ENCODE measurements at regions not wholly inside any gene's neighbourhood (a gene's known extent, or its start where the extent isn't known, plus 50 kb on each side); places are given as distances from the start of the nearest gene placed in this dataset.

- WGBS, 3 donors = 65 to 72% (median 68%) methylated on average over 8 of the region's 8 CpGs
- no peak overlapping the region for H3K27ac ChIP-seq (ENCODE audit: low read depth, low read length)
These were observed 787.6 kb downstream of the BRD1 start for GRCh38 chr22:49040111-49040510.

GRCh38 chr22:49039625-49040024, 788.0 kb downstream of the BRD1 start:
- WGBS, 3 donors = 60 to 85% (median 72%) methylated on average over 7 of the region's 7 CpGs
- no peak overlapping the region for H3K27ac ChIP-seq (ENCODE audit: low read depth, low read length)

- whole genome bisulfite sequencing, 3 donors = 67 to 82% (median 76%) methylated on average over 14 of the region's 14 CpGs
- no peak overlapping the region for H3K27ac ChIP-seq (ENCODE audit: low read depth, low read length)
These were observed 789.9 kb downstream of the BRD1 start for GRCh38 chr22:49037701-49038245.

GRCh38 chr22:49036513-49036912, 791.2 kb downstream of the BRD1 start:
- WGBS, 3 donors = 22 to 61% (median 51%) methylated on average over 10 of the region's 10 CpGs
- no peak overlapping the region for H3K27ac ChIP-seq (ENCODE audit: low read depth, low read length)

GRCh38 chr22:49035818-49036457, 791.7 kb downstream of the BRD1 start:
- WGBS, 3 donors = 48 to 75% (median 69%) methylated on average over 23 of the region's 23 CpGs
- no peak overlapping the region for H3K27ac ChIP-seq (ENCODE audit: low read depth, low read length)

- WGBS, 3 donors = 76 to 90% (median 80%) methylated on average over 26 to 30 of the region's 30 CpGs
These were observed 792.5 kb downstream of the BRD1 start for GRCh38 chr22:49034836-49035817.

GRCh38 chr22:49033616-49034015, 794.1 kb downstream of the BRD1 start:
- 82 to 92% (median 88%) methylated on average over 9 of the region's 9 CpGs for WGBS, 3 donors

More at GRCh38 chr22:49034836-49035817, 792.5 kb downstream of the BRD1 start:
- H3K27ac ChIP-seq (ENCODE audit: low read depth, low read length) = no peak overlapping the region

GRCh38 chr22:49032821-49033220, 794.9 kb downstream of the BRD1 start:
- 75 to 79% (median 78%) methylated on average over 17 of the region's 17 CpGs for WGBS, 3 donors

More at GRCh38 chr22:49033616-49034015, 794.1 kb downstream of the BRD1 start:
- no peak overlapping the region for H3K27ac ChIP-seq (ENCODE audit: low read depth, low read length)

GRCh38 chr22:49031746-49032330, 795.8 kb downstream of the BRD1 start:
- 47 to 66% (median 47%) methylated on average over 6 of the region's 6 CpGs for WGBS, 3 donors
- no peak overlapping the region for H3K27ac ChIP-seq (ENCODE audit: low read depth, low read length)

More at GRCh38 chr22:49032821-49033220, 794.9 kb downstream of the BRD1 start:
- H3K27ac ChIP-seq (ENCODE audit: low read depth, low read length) = no peak overlapping the region

GRCh38 chr22:49028111-49028510, 799.6 kb downstream of the BRD1 start:
- 71 to 83% (median 81%) methylated on average over 5 to 7 of the region's 7 CpGs for WGBS, 3 donors
- H3K27ac ChIP-seq (ENCODE audit: low read depth, low read length) = no peak overlapping the region

GRCh38 chr22:49027368-49027670, 800.4 kb downstream of the BRD1 start:
- 65 to 74% (median 72%) methylated on average over 9 of the region's 9 CpGs for WGBS, 3 donors
- H3K27ac ChIP-seq (ENCODE audit: low read depth, low read length) = no peak overlapping the region

GRCh38 chr22:49026494-49027367, 800.9 kb downstream of the BRD1 start:
- no peak overlapping the region for H3K27ac ChIP-seq (ENCODE audit: low read depth, low read length)
- WGBS, 3 donors = 40 to 68% (median 60%) methylated on average over 12 of the region's 12 CpGs

GRCh38 chr22:49025791-49026493, 801.7 kb downstream of the BRD1 start:
- WGBS, 3 donors = 49 to 86% (median 81%) methylated on average over 17 of the region's 17 CpGs
- no peak overlapping the region for H3K27ac ChIP-seq (ENCODE audit: low read depth, low read length)

GRCh38 chr22:49024775-49025440, 802.8 kb downstream of the BRD1 start:
- 61 to 77% (median 71%) methylated on average over 16 to 17 of the region's 17 CpGs for WGBS, 3 donors

GRCh38 chr22:49023879-49024774, 803.5 kb downstream of the BRD1 start:
- no peak overlapping the region for H3K27ac ChIP-seq (ENCODE audit: low read depth, low read length)
- 75 to 80% (median 76%) methylated on average over 38 of the region's 38 CpGs for WGBS, 3 donors

More at GRCh38 chr22:49024775-49025440, 802.8 kb downstream of the BRD1 start:
- H3K27ac ChIP-seq (ENCODE audit: low read depth, low read length) = no peak overlapping the region
